ENCODE measurements at regions not wholly inside any gene's neighbourhood (a gene's known extent, or its start where the extent isn't known, plus 50 kb on each side); places are given as distances from the start of the nearest gene placed in this dataset.

DNA sequence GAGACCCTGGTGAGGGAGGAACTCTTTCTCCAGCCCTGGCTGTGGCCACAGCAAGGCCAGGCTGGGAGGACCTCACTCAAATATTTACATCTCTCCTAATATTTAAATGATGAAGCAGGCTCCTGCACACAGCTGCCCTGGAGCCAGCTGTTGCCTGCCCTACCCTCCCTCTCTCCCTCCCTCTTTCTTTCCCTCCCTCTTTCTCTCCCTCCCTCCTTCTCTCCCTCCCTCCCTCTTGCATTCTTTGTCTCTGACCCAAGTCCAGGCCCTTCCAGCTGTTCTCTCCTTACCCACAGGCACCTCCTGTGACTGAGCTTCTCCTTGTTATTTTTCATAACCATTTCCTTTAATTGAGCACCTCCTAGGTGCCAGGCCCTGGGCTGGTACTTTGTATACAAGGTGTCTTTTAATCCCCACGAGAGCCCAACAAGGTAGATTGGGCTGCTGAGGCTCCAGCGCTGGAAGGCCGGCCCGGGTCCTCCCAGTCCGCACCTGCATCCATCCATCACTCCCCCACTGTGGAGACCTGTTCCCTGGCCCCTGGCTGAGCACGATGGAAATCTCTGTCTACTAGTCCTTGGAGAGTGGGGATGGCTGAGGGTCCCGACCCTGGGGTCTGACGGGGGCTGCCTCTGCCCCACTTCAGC, 242.3 kb downstream of the SEC14L1 start:
- peak in 2 of 11 donors; percentile 67 to 76 for DNase-seq (ENCODE audit: extremely low read depth in 1 of 11, low read depth in 9 of 11, low spot score in 4 of 11)

- no peak for DNase-seq (ENCODE audit: extremely low read depth in 1 of 11, low read depth in 9 of 11, low spot score in 4 of 11)
These were observed 243.1 kb downstream of the SEC14L1 start for GRCh38 chr17:77383613-77384608.

DNA sequence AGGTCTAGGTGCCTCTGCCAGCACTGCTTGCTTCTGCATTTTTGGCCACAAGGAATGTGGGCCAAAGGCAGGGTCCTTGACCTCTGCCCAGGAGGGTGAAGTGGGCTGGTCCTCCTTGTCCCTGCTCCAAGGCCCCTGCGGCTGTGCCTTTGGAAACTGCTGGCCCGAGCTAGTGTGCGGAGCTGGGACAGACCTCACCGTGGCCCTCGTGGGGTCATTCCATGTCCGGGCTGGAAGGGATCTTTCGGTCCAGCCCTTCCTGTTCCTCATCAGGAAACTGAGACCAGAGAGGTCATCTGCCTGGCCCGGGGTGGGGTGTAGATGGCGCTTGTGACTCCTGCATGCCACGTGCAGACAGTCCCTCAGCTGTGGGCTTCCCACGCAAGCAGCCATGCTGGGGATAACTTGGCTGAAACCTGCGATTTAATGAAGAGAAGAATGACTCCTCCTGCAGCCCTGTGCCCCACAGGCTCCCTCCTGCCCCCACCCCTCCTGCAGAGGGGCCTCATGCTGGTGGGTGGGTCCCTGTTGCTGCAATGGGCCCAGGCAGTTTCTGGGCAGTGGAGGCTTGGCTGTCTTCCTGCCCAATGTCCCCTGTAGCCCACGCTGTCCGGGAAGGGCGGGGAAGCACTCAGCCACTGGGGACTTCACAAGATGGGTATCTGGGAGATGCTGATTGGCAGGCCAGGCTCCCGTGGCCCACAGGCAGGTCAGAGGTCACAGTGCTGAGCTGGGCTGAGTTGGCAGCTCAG, 245.2 kb downstream of the SEC14L1 start:
- no peak for DNase-seq (ENCODE audit: extremely low read depth in 1 of 11, low read depth in 9 of 11, low spot score in 4 of 11)

DNA sequence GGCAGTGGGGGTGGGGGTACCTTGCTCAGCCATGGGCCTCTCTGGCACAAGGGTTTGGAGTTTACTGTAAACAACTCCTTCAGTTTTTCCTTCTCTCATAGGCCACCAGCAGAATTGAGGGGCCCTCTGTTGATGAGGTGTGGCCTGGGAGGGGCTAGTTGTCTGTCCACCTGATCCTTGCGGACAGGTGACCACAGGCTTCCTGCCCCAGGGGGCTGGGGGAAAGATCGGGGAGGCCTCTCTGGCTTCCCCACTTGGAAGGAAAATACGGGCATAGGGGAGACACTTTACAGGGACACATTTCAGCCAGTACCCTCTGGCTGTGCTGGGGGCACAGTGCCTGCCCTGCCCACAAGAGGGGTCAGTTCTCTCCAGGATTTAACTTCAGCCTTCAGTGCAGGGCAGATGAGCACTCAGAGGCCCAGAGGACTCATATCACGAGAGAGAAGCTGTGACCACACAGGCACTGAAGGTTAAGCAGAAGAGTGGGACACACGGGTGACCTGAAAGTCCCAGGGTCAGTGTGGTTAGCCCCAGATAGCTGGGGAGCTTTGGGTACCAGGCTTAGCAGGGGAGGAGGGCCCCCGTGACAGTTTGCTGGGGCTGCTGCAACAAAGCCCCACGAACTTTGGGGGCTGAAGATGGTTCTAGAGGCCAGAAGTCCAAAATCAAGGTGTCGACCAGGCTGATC, 245.9 kb downstream of the SEC14L1 start:
- no peak for DNase-seq (ENCODE audit: extremely low read depth in 1 of 11, low read depth in 9 of 11, low spot score in 4 of 11)

- no peak for DNase-seq (ENCODE audit: extremely low read depth in 1 of 11, low read depth in 9 of 11, low spot score in 4 of 11)
These were observed 247.1 kb downstream of the SEC14L1 start for GRCh38 chr17:77387891-77388290.

DNA sequence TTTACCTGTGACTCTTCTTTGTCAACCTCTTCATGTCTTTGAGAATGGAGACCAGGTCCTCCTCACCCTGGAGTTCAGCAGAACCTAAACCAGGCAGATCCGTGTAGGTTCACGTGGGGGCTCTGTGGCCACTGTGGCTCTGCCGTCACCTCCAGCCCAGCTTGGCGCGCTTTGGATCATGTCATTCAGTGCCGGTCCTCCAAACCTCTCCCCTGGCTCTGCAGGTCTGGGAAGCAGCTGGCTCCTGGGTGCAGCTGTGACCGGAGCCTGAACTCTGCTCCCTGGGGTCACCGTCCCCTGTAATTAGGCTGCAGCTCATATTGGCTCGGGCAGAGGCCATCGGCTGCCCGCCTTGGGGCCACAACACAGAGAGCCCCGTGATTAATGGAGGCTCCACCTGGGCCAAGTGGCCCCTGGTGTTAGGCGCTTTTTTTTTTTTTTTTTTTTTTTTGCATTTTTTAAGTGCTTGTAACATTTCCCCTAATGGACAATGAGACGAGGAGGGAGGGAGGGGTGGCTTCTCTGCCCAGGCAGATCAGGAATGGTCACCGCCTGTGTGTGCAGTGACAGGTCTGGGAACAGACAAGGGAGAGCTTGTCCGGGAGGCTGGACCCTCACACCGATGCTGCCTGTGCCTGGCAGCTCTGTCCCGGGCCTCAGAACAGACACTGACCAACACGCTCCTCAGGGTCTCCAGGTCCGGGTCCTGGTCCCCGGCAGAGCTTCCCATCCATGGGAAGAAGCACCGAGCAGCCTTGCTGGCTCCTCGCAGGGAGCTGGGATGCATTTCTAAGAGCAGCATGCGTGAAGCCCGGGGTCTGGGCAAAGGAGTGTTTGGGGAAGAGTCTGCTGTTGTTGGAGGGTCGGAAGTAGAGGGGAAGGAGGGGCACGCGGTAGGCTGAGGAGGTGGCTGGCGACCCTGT, 247.9 kb downstream of the SEC14L1 start:
- no peak for DNase-seq (ENCODE audit: extremely low read depth in 1 of 11, low read depth in 9 of 11, low spot score in 4 of 11)

GRCh38 chr17:77390870-77391269, 250.1 kb downstream of the SEC14L1 start:
- DNase-seq (ENCODE audit: extremely low read depth in 1 of 11, low read depth in 9 of 11, low spot score in 4 of 11), result no peak

DNA sequence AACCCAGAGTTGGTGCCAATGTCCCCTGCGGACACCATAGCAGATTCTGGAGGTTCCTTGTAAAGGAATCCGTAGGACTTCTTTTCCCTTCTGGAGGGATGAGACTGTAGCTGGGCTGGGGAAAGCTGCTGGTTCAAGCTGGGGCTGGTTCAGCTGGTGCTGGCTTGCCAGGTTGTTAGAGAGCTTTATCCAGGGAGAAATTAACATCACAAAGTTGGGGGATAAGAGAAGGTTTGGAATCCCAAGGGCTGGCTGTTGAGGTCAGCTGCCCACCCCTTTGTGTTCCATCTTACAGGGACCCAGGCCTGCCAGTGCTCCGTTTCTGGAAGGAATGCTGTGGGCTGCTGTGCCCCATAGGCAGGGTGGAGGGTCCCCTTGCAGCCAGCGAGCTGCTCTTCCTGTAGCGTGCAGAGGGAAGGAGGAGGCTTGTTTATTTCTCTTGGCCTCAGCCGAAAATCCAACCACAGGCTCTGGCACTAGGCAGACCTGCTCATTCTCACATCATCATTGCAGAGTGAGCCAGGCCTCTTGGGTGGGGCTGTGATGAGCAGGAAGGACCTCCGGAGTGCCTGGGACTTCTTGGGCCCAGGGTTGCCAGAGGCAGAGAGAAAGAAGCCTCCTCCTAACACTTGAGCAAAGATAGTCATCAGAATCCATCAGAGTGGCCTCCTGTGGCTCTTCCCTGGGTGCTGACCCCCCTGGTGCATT, 251.1 kb downstream of the SEC14L1 start:
- DNase-seq (ENCODE audit: extremely low read depth in 1 of 11, low read depth in 9 of 11, low spot score in 4 of 11), result no peak

DNA sequence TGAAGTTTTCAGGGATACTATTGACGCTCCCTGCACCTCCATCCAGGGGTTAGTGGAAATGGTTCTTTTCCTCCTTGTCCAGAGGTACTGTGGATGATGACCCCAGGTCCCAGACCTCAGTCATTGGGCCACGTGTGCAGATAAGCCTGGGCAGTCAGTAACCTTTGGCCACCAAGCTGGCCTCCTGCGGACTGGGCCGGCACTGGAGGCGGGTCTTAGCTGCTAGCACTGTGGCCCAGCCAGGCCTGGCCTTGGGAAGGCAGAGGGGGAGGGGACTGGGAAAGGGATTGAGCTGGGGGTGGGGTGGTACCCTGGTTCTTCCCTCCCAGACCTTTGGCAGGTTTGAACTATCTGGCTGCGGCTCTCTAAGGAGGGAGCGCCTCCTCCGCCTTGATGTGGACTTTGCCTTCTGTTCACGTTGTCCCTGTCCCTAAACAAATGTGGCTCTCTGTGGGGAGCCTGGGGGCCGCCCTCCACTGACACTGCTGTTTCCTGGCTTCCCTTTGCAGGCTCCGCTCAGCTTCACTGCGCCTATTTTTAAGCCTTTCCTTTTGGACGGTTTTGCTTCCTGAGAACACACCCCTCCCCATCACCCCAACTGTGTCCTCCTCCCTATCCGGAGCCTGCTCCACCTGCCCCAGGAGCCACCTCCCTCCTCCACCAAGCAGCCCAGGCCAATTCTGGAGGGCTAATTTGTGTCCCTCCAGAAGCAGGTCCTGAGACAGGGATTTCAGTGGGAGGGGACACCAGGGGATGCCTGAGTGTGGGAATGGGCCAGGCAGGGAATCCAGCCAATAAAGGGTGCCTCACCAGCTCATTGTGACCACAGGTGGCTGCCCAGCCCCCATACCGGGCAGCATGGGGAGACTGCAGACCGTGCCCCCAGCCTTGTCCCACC, 251.9 kb downstream of the SEC14L1 start:
- DNase-seq (ENCODE audit: extremely low read depth in 1 of 11, low read depth in 9 of 11, low spot score in 4 of 11), result no peak

- DNase-seq (ENCODE audit: extremely low read depth in 1 of 11, low read depth in 9 of 11, low spot score in 4 of 11), result no peak
These were observed 252.5 kb downstream of the SEC14L1 start for GRCh38 chr17:77393274-77393600.

DNA sequence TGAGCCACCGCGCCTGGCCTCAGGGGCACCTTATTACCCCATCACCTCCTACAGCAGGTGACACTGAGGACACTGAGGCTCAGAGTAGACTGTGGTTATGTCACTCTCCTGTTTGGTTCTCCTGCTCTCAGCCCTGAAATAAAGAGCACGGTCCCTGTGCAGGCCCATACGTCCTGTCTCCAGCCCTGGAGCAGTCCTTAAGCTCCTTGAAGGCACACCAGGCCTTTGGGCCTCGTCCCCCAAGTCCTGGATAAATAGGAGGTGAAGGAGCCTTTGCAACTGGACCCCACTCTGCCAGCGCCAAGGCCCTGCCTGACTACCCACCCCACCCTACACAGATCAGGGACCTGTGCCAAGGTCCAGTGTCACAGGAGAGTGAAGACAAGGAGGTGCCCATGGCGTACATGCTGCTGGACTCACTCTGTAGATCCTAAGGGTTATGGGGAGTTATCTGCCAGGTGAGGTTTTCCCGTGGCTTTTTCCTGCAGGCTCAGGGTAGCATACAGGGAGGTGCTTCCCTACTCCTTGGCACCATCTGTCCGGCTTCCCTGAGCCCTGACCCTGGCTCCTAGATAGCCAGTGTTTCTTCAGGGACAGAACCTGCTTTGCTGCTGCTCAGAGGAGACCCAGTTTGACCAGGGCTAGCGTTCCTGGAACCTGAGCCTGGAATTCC, 253.2 kb downstream of the SEC14L1 start:
- DNase-seq (ENCODE audit: extremely low read depth in 1 of 11, low read depth in 9 of 11, low spot score in 4 of 11), result no peak

DNA sequence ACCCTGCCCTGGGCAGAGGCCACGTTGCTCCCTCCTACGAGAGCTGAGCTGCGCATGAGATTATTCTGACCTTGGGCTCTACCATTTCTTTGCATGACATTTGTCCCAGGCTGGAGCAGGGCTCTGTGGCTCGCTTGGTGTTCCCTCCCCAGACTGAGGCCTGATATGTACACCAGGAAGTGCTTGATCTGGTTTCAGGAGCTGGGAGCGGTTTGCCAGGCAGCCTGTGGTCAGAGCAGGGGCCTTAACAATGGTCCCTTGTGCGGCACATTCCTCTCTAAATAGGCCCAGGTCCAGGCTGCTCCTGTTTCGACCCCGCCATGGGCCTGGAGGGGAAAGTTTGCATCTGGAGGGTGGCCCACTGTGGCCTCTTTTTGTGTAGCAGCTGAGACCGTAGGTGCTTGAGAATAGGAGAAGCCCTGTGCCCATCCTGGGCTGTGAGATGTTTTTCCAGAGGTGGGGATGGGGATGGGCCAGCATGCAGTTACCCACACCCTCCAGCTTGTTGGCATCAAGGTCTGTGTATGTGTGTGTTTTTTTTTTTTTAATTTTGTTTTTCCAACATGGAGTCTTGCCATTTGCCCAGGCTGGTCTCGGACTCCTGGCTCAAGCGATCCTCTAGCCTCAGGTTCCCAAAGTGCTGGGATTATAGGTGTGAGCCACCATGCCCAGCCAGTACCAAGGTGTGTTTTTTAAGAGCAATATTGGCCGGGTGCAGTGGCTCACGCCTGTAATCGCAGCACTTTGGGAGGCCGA, 253.9 kb downstream of the SEC14L1 start:
- no peak for DNase-seq (ENCODE audit: extremely low read depth in 1 of 11, low read depth in 9 of 11, low spot score in 4 of 11)

DNA sequence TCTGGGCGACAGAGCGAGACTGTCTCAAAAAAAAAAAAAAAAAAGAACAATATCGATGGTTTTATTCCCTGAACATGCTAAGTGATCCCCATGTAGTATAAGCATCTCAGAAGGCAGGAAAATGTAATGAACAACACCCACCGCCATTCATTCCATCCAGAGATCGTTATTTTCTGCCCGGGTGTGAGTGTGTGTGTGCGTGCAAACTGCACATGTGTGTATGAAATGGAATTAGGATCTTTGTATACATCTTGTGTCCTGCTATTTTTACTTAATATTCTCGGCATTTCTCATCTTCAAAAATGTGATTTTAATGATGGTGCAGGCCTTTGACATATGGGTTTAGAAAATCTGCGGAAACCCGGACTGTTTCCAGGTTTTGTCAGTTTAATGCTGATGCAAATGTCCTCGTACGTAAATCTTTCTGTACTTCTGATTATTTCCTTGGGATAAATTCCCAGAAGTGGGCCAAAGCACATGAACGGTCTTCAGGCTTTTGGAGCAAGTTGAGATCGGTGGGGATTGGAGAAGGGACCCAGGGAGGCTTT, 254.8 kb downstream of the SEC14L1 start:
- no peak for DNase-seq (ENCODE audit: extremely low read depth in 1 of 11, low read depth in 9 of 11, low spot score in 4 of 11)

GRCh38 chr17:77396610-77397009, 255.8 kb downstream of the SEC14L1 start:
- no peak for DNase-seq (ENCODE audit: extremely low read depth in 1 of 11, low read depth in 9 of 11, low spot score in 4 of 11)

DNA sequence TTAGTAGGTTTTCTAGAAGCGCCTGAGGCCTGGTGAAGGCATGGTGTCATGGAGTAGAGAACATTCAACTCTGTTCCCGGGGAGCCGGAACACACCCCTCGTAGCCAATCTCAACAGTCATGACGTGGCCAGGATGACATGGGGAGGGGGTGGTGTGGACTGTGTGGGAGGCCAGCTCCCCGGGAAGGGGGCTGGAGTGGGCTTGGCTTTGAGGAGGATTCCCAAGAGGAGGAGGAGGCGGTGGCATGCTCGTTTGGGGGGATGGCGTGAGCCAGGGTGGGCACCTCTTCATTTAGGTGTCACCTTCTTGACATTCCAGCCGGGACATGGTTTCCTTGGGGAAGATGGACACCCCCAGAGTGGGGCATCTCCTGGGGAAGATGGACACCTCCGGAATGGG, 257.5 kb downstream of the SEC14L1 start:
- no peak for DNase-seq (ENCODE audit: extremely low read depth in 1 of 11, low read depth in 9 of 11, low spot score in 4 of 11)

Measured in renal cortex interstitium (tissue), 11 donors.